Gastrocnemius medialis (tissue), 4 donors: ENCODE measurements at regions not wholly inside any gene's neighbourhood (a gene's known extent, or its start where the extent isn't known, plus 50 kb on each side); places are given as distances from the start of the nearest gene placed in this dataset.

ENCODE experiments used
- ATAC-seq, 2 donors: fragments of 150-250 bp; one replicate each; pipeline ENCODE4 v1.9.1; 2016
- DNase-seq, 2 donors: peaks; one replicate each; pipeline ENCODE4 v3.0.0-alpha.2; 2019
- H3K27ac ChIP-seq, 4 donors: fragments of 200-600 bp; sonication (generic); 1 replicate in 1 of 4; 2 replicates in 3 of 4; pipeline ENCODE4 v1.5.1; 2016 to 2018; ENCODE audit warnings: mild to moderate bottlenecking in 2 of 4, moderate library complexity in 1 of 4
- H3K27me3 ChIP-seq, 3 donors: fragments of 200-600 bp; sonication (generic) in 2 of 3; 1 replicate in 1 of 3; 2 replicates in 2 of 3; pipeline versions ENCODE4 v1.5.1 to v1.6.0; 2016 to 2019; ENCODE audit warnings: mild to moderate bottlenecking in 1 of 3, moderate library complexity in 1 of 3
- H3K36me3 ChIP-seq, 2 donors: fragments of 200-600 bp; sonication (generic) in 1 of 2; one replicate each; pipeline ENCODE4 v1.5.1; 2017 to 2018
- H3K4me1 ChIP-seq, 2 donors: fragments of 200-600 bp; sonication (generic) in 1 of 2; one replicate each; pipeline ENCODE4 v1.5.1; 2016 to 2017; ENCODE audit warnings: mild to moderate bottlenecking in 2 of 2
- H3K4me3 ChIP-seq, 4 donors: fragments of 200-600 bp; sonication (generic) in 3 of 4; 1 replicate in 1 of 4; 2 replicates in 3 of 4; pipeline ENCODE4 v1.5.1; 2016 to 2019; ENCODE audit warnings: mild to moderate bottlenecking in 2 of 4
- H3K9me3 ChIP-seq, 3 donors: fragments of 200-600 bp; sonication (generic) in 2 of 3; 1 replicate in 1 of 3; 2 replicates in 2 of 3; pipeline ENCODE4 v1.5.1; 2016 to 2019
- POLR2A ChIP-seq, 2 donors: fragments of 450-650 bp; IDR thresholded peaks; one replicate each; pipeline ENCODE4 v1.6.1; 2017; ENCODE audit warnings: antibody characterized with exemption in 2 of 2, mild to moderate bottlenecking in 2 of 2, moderate library complexity in 2 of 2
- in situ Hi-C, 4 donors: fragments of 200-750 bp; cut with MboI; loops; one replicate each; pipeline versions ENCODE4 v1.15.0 to v1.8.0; 2017; ENCODE audit warnings: low sequenced_read_pairs in 4 of 4
- intact Hi-C: fragments of 100-400 bp; cut with DNase I; formaldehyde crosslinking; loops from one replicate; pipeline ENCODE4 v1.15.1; 2023; ENCODE audit warnings: low total_unique reads
- TF ChIP-seq, protein P1 (sequence below), 5 experiments: fragments of 450-650 bp in 3 of 5; fragments of 200-600 bp in 2 of 5; sonication (generic) in 2 of 5; IDR thresholded peaks in 4 of 5; conservative IDR thresholded peaks in 1 of 5; 1 replicate in 4 of 5; 2 replicates in 1 of 5; pipeline ENCODE4 v1.5.1; 2016 to 2019; ENCODE audit warnings: antibody characterized with exemption in 5 of 5, mild to moderate bottlenecking in 3 of 5, moderate library complexity in 3 of 5

DNA sequence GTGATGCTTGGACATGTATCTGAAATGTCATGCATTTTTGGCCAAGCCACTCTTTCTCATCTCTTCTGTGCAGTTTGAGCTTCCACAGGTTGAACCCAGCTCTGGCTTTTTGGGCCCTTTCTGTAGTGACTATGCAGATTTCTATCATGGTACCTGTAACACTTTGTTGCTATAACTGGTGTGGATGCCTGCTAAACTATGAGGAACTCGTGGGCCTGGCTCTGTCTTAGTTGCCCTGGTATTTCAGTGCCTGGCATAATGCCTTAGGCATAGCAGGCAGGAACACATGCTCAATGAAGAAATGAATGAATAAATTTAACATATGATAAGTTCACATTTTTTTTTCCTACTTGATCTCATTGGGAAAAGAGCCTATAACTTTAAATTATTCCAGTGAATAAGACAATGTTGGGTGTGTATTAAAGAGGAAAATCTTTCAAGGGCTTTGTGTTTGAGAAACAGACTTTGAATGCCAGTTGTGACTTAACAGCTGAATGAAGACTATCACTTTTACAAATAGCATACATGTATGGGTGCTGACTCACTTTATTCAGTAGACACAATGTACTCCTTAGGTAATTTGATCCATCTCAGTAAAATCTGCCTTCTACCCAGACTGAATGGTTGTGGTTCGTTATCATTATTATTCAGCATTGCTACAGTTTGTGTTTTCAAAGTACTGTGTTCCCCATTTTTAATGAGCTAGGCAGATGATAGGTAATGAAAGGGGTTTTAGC, 86.4 kb upstream of the MAP4K3 start:
- in situ Hi-C loops, result no loop called here

DNA sequence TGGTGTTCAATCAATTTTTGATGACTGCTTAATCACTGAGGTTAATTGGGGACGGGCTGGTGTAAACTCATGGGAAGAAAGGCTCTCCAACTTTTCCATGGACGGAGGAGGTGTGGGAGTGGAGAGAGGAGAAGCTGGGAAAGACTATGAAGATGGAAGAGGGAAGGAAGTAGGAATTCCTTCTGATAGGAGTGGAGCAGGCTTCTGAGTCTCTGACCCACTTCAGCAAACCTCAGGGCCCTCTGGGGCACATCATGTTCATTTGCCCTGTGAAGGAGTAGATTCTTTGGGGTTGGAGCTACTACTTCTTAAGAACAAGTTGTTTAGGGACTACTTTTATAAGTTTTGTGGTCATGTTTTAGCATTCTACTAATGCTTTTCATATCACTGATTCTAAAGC, 87.0 kb upstream of the MAP4K3 start:
- no peaks in the 10 kb centered on the region for H3K27me3 ChIP-seq
- peaks cover 42 to 48% of the 10 kb centered on the region in 2 donors for H3K4me1 ChIP-seq
- TF ChIP-seq POLR2A (IDR thresholded peaks at IDR 0.05), result no peak
- TF ChIP-seq, protein P1, sequence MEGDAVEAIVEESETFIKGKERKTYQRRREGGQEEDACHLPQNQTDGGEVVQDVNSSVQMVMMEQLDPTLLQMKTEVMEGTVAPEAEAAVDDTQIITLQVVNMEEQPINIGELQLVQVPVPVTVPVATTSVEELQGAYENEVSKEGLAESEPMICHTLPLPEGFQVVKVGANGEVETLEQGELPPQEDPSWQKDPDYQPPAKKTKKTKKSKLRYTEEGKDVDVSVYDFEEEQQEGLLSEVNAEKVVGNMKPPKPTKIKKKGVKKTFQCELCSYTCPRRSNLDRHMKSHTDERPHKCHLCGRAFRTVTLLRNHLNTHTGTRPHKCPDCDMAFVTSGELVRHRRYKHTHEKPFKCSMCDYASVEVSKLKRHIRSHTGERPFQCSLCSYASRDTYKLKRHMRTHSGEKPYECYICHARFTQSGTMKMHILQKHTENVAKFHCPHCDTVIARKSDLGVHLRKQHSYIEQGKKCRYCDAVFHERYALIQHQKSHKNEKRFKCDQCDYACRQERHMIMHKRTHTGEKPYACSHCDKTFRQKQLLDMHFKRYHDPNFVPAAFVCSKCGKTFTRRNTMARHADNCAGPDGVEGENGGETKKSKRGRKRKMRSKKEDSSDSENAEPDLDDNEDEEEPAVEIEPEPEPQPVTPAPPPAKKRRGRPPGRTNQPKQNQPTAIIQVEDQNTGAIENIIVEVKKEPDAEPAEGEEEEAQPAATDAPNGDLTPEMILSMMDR (IDR thresholded peaks at IDR 0.05 in 4 of 5, conservative IDR thresholded peaks at IDR 0.05 in 1 of 5), result no peak
- ATAC-seq (peak; percentile 16 to 26), DNase-seq (no peak)
- H3K36me3 ChIP-seq, result no peaks in the 10 kb centered on the region
- intact Hi-C loops, result no loop called here
- in situ Hi-C loops, result no loop called here
- H3K9me3 ChIP-seq, result no peaks in the 10 kb centered on the region
- H3K27ac ChIP-seq, result peak overlapping the region; percentile 75 to 85 (median 82)
- no peak overlapping the region for H3K4me3 ChIP-seq

More for the DNA sequence above, 86.4 kb upstream of the MAP4K3 start:
- Histone ChIP-seq H3K4me1 (peaks cover 42 to 48% of the 10 kb centered on the region in 2 donors), H3K4me3 (no peak overlapping the region), H3K27me3 (no peaks in the 10 kb centered on the region), H3K36me3 (no peaks in the 10 kb centered on the region), H3K27ac (peak overlapping the region; percentile 75 to 85 (median 82)), H3K9me3 (no peaks in the 10 kb centered on the region)
- DNase-seq (peak; percentile 51 to 63), ATAC-seq (peak; percentile 92 to 96)
- intact Hi-C loops, result no loop called here
- TF ChIP-seq POLR2A (IDR thresholded peaks at IDR 0.05), result no peak
- TF ChIP-seq, protein P1 (IDR thresholded peaks at IDR 0.05 in 4 of 5, conservative IDR thresholded peaks at IDR 0.05 in 1 of 5), result no peak

DNA sequence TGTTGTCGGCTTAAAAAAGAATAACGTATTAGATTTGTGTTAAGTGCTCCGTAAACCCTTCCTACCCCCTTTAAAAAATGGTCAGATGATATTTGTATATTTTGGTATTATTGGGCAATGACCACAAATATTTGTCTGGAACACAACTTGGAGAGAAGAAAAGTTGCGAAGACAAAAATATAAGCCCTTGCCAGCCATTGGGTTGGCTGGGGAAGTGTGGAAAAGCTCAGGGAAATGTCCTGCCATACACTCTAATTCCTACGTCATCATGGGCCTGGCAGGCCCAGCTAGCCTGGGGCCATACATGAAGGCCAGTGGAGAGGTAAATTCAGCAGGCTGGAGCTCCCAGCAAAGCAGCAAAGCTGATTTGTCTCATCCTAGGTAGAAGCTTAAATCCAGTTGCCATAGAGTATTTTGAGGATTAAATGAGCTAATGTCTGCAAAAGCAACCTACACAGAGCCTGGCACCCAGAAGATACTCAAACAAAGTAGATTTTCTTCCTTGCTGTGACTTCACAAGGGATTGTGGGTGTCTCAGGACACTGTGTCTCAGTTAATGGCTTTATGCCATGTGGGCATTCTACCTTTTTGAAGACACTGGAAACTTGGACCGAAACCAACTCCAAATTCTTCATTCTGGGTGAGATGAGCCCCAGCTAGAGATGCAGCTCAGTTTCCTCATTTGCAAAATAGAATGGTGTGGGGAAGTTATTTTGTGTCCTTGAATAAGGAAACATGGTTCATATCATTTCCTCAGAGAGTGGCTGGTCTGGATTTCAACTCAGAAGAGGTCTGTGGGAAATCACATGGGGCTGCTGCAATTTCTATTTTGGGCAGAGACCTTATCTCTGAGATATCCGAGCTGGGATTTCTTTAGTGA, 87.9 kb upstream of the MAP4K3 start:
- in situ Hi-C loops, result no loop called here
- peak in 1 of 2 donors; percentile 36 for DNase-seq

DNA sequence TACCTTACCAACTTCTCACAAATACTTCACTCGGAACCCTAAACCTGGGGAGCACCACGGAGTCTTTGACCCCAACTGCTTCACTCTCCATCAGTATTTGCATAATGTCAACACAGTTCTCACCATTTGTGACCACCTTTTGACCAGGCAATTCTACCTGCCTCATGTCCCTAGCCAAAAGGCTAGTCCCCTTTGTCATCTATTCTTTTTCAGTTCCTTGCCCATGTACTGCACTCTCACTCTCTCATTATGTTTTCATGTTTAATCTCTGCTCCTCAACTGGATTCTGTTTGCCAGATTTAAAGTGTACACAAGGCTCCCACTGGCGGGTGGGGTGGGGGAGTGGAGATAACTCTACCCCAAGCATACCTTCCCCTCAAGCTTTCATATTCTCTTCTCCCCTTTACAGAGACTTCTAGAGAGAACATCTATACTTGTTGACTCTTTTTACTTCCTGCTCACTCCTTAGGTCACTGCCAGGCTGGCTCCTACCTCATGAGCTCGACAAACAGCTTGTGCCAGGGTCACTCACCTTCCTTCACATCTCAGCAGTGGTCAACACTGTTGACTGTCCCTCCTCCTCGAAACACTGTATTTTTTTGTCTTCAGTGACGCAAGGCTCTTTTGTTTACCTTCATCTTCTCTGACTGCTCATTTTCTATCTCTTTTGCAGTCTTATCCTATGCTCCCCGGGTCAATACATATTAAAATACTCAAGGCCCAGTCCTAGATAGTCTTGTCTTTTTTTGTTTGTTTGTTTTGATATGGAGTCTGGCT, 88.7 kb upstream of the MAP4K3 start:
- peak overlapping the region; percentile 75 to 85 (median 82) for H3K27ac ChIP-seq
- peaks cover 48 to 54% of the 10 kb centered on the region in 2 donors for H3K4me1 ChIP-seq

More for the DNA sequence above, 87.9 kb upstream of the MAP4K3 start:
- Histone ChIP-seq H3K4me3 (no peak overlapping the region), H3K9me3 (no peaks in the 10 kb centered on the region), H3K27me3 (no peaks in the 10 kb centered on the region), H3K4me1 (peaks cover 43 to 54% of the 10 kb centered on the region in 2 donors), H3K27ac (peak overlapping the region; percentile 75 to 85 (median 82)), H3K36me3 (no peaks in the 10 kb centered on the region)
- ATAC-seq, result peak in 1 of 2 donors; percentile 60
- intact Hi-C loops, result no loop called here
- no peak for TF ChIP-seq POLR2A (IDR thresholded peaks at IDR 0.05)
- TF ChIP-seq, protein P1 (IDR thresholded peaks at IDR 0.05 in 4 of 5, conservative IDR thresholded peaks at IDR 0.05 in 1 of 5), result no peak

More for the DNA sequence above, 88.7 kb upstream of the MAP4K3 start:
- DNase-seq (no peak), ATAC-seq (peak in 1 of 2 donors; percentile 2)
- TF ChIP-seq, protein P1 (IDR thresholded peaks at IDR 0.05 in 4 of 5, conservative IDR thresholded peaks at IDR 0.05 in 1 of 5), result no peak
- TF ChIP-seq POLR2A (IDR thresholded peaks at IDR 0.05), result no peak
- intact Hi-C loops (no loop called here), in situ Hi-C loops (no loop called here)
- no peaks in the 10 kb centered on the region for H3K27me3 ChIP-seq
- H3K9me3 ChIP-seq, result no peaks in the 10 kb centered on the region
- no peaks in the 10 kb centered on the region for H3K36me3 ChIP-seq
- no peak overlapping the region for H3K4me3 ChIP-seq
